GM12873 (cell line): ENCODE measurements at regions not wholly inside any gene's neighbourhood (a gene's known extent, or its start where the extent isn't known, plus 50 kb on each side); places are given as distances from the start of the nearest gene placed in this dataset.

ENCODE experiments used
- TF ChIP-seq, protein P1 (sequence below): IDR thresholded peaks from 2 replicates; pipeline ENCODE4 v1.5.1; 2012; ENCODE audit warnings: low read depth, mild to moderate bottlenecking, moderate library complexity, low read length, control low read depth; ENCODE audit not compliant: insufficient read depth; ENCODE audit errors: missing control alignments

DNA sequence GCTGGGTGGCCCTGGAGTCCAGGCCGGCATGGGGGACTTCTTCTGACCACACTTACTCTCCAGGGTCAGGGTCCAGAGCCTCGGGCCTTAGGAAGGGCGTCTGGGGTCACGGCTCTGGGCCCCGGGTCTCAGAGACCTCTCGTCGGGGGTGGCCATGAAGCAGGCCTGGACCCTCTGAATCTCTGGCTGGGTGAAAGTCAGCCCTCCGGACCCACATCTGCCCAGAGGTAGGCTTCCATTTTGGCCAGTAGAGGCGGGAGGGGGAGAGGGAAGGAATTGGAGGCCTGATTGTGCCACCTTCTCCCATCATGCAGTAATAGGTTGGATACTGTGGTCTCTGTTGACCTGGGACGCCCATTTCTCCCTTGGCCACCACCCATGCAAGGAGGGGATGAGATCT, 125.3 kb upstream of the GPC1 start:
- TF ChIP-seq, protein P1, sequence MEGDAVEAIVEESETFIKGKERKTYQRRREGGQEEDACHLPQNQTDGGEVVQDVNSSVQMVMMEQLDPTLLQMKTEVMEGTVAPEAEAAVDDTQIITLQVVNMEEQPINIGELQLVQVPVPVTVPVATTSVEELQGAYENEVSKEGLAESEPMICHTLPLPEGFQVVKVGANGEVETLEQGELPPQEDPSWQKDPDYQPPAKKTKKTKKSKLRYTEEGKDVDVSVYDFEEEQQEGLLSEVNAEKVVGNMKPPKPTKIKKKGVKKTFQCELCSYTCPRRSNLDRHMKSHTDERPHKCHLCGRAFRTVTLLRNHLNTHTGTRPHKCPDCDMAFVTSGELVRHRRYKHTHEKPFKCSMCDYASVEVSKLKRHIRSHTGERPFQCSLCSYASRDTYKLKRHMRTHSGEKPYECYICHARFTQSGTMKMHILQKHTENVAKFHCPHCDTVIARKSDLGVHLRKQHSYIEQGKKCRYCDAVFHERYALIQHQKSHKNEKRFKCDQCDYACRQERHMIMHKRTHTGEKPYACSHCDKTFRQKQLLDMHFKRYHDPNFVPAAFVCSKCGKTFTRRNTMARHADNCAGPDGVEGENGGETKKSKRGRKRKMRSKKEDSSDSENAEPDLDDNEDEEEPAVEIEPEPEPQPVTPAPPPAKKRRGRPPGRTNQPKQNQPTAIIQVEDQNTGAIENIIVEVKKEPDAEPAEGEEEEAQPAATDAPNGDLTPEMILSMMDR = no peak

GRCh38 chr2:240310645-240311044, 124.8 kb upstream of the GPC1 start:
- TF ChIP-seq, protein P1 = no peak

DNA sequence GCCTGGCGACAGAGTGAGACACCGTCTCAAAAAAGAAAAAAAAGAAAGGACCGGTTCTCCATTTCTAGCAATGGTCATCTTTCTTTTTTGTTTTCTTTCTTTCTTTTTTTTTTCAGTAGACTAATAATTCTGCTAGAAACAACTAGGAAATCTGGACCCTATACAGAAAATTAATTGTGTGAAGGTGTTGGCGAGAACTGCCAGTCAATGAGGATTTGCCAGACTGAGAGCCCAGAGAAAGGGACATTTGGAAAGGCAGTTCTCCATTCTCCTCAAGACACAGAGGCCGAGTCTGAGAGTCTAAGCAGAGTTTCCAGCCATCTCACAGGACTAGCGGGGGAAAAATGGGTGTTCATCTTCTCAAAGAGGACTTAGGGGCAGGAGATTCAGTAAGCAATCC, 123.6 kb upstream of the GPC1 start:
- TF ChIP-seq, protein P1 = no peak

GRCh38 chr2:240319221-240319854, 116.1 kb upstream of the GPC1 start:
- TF ChIP-seq, protein P1 = no peak

- TF ChIP-seq, protein P1 = no peak
These were observed 115.6 kb upstream of the GPC1 start for GRCh38 chr2:240319855-240320203.

GRCh38 chr2:240320204-240320993, 115.1 kb upstream of the GPC1 start:
- TF ChIP-seq, protein P1 = no peak

DNA sequence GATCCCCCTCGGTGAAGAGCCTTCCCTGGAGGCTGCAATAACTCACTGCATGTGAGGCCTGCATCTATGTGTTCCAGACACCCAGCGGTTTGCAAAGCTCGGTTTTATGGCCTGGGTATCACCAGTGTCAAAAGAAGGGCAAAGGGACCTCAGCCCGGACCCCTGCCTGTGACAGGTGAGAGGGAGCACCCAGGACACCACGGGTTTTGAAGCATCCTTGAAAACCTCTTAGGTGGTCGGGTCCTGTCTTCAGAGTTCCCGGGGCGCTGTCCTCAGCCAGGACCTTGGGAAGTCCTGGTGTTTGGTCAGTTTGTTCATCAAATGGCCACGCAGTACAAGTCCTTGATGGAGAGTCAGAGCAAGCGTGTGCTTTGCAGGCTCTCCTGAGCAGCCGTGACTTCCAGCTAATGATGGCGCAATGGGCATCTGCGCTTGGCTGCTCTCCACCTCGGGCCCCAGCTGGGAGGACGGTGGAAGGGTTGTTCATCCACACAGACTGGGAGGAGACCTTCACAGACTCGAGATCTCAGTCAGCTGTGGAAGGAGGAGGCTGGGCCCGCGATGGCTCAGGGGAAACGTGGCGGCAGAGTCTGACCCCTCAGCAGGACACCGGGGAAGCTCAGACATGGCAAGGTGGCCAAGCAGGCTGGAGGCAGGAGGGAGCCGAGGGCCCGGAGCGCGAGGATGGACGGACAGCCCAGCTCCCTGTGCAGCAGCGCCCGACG, 113.1 kb upstream of the GPC1 start:
- TF ChIP-seq, protein P1 = no peak
